Neuronal stem cell (in vitro differentiated cells): ENCODE measurements at regions not wholly inside any gene's neighbourhood (a gene's known extent, or its start where the extent isn't known, plus 50 kb on each side); places are given as distances from the start of the nearest gene placed in this dataset.

Source experiments
- DNase-seq: peaks from one replicate; pipeline ENCODE4 v3.0.0-alpha.2; 2013; ENCODE audit warnings: low spot score
- H2AFZ ChIP-seq: one replicate; pipeline ENCODE4 v1.6.1; 2013; ENCODE audit warnings: mild to moderate bottlenecking, low read length, inconsistent platforms
- H2AK5ac ChIP-seq: 2 replicates; pipeline ENCODE4 v1.6.1; 2013; ENCODE audit warnings: low read depth, mild to moderate bottlenecking, inconsistent platforms, low read length, moderate library complexity, mixed read lengths
- H2BK120ac ChIP-seq: 2 replicates; pipeline ENCODE4 v1.6.1; 2013; ENCODE audit warnings: low read depth, mild to moderate bottlenecking, inconsistent platforms, low read length, moderate library complexity, mixed read lengths
- H2BK12ac ChIP-seq: one replicate; pipeline ENCODE4 v1.6.1; 2013; ENCODE audit warnings: low read length, inconsistent platforms
- H2BK15ac ChIP-seq: 2 replicates; pipeline ENCODE4 v1.6.1; 2013; ENCODE audit warnings: mild to moderate bottlenecking, low read length, inconsistent platforms, mixed read lengths
- H2BK5ac ChIP-seq: one replicate; pipeline ENCODE4 v1.6.1; 2013; ENCODE audit warnings: inconsistent platforms, mild to moderate bottlenecking, low read length, moderate library complexity
- H3K14ac ChIP-seq: one replicate; pipeline ENCODE4 v1.6.1; 2013; ENCODE audit warnings: low read length, inconsistent platforms
- H3K18ac ChIP-seq: 2 replicates; pipeline ENCODE4 v1.6.1; 2013; ENCODE audit warnings: low read length, inconsistent platforms
- H3K23ac ChIP-seq: 2 replicates; pipeline ENCODE4 v1.6.1; 2013; ENCODE audit warnings: low read depth, mild to moderate bottlenecking, mixed read lengths, low read length, inconsistent platforms; ENCODE audit not compliant: poor library complexity
- H3K27ac ChIP-seq: replicated peaks from 3 replicates; pipeline ENCODE4 v1.5.1; 2013; ENCODE audit warnings: low read length, inconsistent platforms
- H3K27me3 ChIP-seq, 3 experiments: 2 replicates each; pipeline ENCODE4 v1.6.1; 2013; ENCODE audit warnings: low read length in 3 of 3, mild to moderate bottlenecking in 2 of 3, inconsistent platforms in 1 of 3, low read depth in 1 of 3, mixed read lengths in 1 of 3, moderate library complexity in 1 of 3; ENCODE audit not compliant: control insufficient read depth in 3 of 3, insufficient read depth in 3 of 3
- H3K36me3 ChIP-seq, 2 donors: replicated peaks in 1 of 2; 2 replicates each; pipeline ENCODE4 v1.6.1; 2013; ENCODE audit warnings: low read length in 2 of 2; ENCODE audit not compliant: control insufficient read depth in 2 of 2, insufficient read depth in 2 of 2
- H3K4ac ChIP-seq: 2 replicates; pipeline ENCODE4 v1.6.1; 2013; ENCODE audit warnings: inconsistent platforms, mild to moderate bottlenecking, low read length, moderate library complexity
- H3K4me1 ChIP-seq, 2 donors: 1 replicate in 1 of 2; 2 replicates in 1 of 2; pipeline ENCODE4 v1.6.1; 2013; ENCODE audit warnings: low read length in 2 of 2, low read depth in 1 of 2; ENCODE audit not compliant: control insufficient read depth in 2 of 2, insufficient read depth in 1 of 2
- H3K4me2 ChIP-seq: one replicate; pipeline ENCODE4 v1.6.1; 2013; ENCODE audit warnings: mild to moderate bottlenecking, low read length, inconsistent platforms; ENCODE audit not compliant: insufficient read depth, poor library complexity, severe bottlenecking
- H3K4me3 ChIP-seq, 2 donors: 2 replicates each; pipeline ENCODE4 v1.5.1; 2013; ENCODE audit warnings: low read length in 2 of 2, mild to moderate bottlenecking in 2 of 2, inconsistent platforms in 1 of 2, moderate library complexity in 1 of 2
- H3K79me1 ChIP-seq: one replicate; pipeline ENCODE4 v1.6.1; 2013; ENCODE audit warnings: low read depth, mild to moderate bottlenecking, inconsistent platforms, low read length, moderate library complexity
- H3K9ac ChIP-seq: one replicate; pipeline ENCODE4 v1.6.1; 2013; ENCODE audit warnings: mild to moderate bottlenecking, low read depth, low read length, inconsistent platforms; ENCODE audit not compliant: poor library complexity
- H3K9me3 ChIP-seq, 2 donors: replicated peaks in 1 of 2; 2 replicates each; pipeline versions ENCODE3 to v1.6.1; 2013; ENCODE audit warnings: low read length in 2 of 2, mild to moderate bottlenecking in 2 of 2, inconsistent platforms in 1 of 2, low read depth in 1 of 2, mixed read lengths in 1 of 2, moderate library complexity in 1 of 2; ENCODE audit not compliant: control insufficient read depth in 2 of 2, insufficient read depth in 1 of 2
- H4K8ac ChIP-seq: one replicate; pipeline ENCODE4 v1.6.1; 2013; ENCODE audit warnings: low read depth, mild to moderate bottlenecking, inconsistent platforms, low read length, moderate library complexity
- H4K91ac ChIP-seq: one replicate; pipeline ENCODE4 v1.6.1; 2013; ENCODE audit warnings: low read length, low read depth, mild to moderate bottlenecking, inconsistent platforms; ENCODE audit not compliant: poor library complexity
- WGBS, 2 donors: extraction: QIAGEN DNeasy Blood & Tissue Kit; methylation state at CpG; one replicate each; pipeline ENCODE4 v1.1.7; 2013; ENCODE audit warnings: missing lambda C conversion rate in 2 of 2, mixed read lengths in 1 of 2; ENCODE audit not compliant: insufficient read length in 2 of 2, insufficient replicate concordance in 1 of 2; ENCODE audit errors: extremely low coverage in 2 of 2; 5-methylcytosine and 5-hydroxymethylcytosine counted together

DNA sequence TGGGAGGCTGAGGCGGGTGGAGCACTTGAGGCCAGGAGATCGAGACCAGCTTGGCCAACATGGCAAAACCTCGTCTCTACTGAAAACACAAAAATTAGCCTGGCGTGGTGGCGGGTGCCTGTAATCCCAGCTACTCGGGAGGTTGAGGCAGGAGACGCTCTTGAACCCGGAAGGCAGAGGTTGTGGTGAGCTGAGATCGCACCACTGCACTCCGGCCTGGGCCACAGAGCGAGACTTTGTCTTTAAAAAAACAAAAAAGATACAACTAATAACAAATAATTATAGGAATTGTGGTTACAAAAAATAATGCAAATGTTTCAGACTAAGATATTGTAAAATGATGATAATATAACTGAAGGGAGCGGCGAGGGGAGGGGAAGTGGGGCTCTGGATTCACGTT lies 90.3 kb upstream of the RTL6 start:
- peaks cover 3 to 11% of the 10 kb centered on the region in 2 donors for H3K9me3 ChIP-seq
- H4K91ac ChIP-seq: no peak overlapping the region
- no peak for DNase-seq
- H3K36me3 ChIP-seq: peaks cover 0 to 2% of the 10 kb centered on the region in 2 donors
- peaks cover 1% of the 10 kb centered on the region for H3K79me1 ChIP-seq
- no CpG with 5 or more reads among the region's 14 CpGs for whole genome bisulfite sequencing, 2 donors
- H2AFZ ChIP-seq: no peak overlapping the region
- H3K4ac ChIP-seq: no peak overlapping the region
- no peak overlapping the region for H2BK15ac ChIP-seq
- H4K8ac ChIP-seq: no peak overlapping the region
- no peak overlapping the region for H3K9ac ChIP-seq
- no peak overlapping the region for H2BK5ac ChIP-seq
- H3K27ac ChIP-seq: no peak overlapping the region
- H3K14ac ChIP-seq: no peak overlapping the region
- peaks cover 18 to 20% of the 10 kb centered on the region in 2 donors for H3K4me1 ChIP-seq
- no peak overlapping the region for H3K4me3 ChIP-seq
- no peak overlapping the region for H2BK12ac ChIP-seq
- no peak overlapping the region for H2BK120ac ChIP-seq
- H2AK5ac ChIP-seq: no peak overlapping the region
- no peak overlapping the region for H3K18ac ChIP-seq
- peaks cover 0 to 13% (median 0%) of the 10 kb centered on the region in 3 experiments for H3K27me3 ChIP-seq
- H3K4me2 ChIP-seq: no peak overlapping the region
- H3K23ac ChIP-seq: no peak overlapping the region

DNA sequence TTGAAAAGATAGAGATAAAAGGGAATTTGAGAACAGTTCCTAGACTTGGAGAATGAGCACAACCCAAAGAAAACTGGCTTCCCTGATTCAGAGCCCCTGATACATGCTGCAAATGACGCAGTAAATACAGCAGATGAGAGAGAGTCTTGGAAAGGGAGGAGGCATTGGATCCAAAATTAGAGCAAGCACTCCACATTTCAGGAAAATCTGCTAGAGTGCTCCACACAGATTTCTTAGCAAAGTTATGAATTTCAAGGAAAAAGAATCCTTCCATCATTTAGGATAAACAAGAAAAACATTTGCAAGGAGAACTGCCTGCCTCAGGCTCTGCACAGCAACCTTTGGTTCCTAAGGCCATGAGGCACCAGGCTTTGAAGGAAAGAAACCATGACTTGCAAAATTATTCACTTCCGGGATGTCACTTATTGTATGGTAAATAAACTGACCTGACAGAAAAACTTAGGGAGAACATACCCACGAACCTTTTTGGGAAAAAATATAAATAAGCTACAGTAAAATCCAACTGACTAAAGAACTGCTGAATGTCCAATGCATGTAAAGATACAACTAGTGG lies 89.8 kb upstream of the RTL6 start:
- Histone ChIP-seq H4K91ac (no peak overlapping the region), H3K9ac (no peak overlapping the region), H3K23ac (no peak overlapping the region), H2BK5ac (no peak overlapping the region), H3K36me3 (peaks cover 0 to 2% of the 10 kb centered on the region in 2 donors), H3K4ac (no peak overlapping the region), H3K14ac (no peak overlapping the region), H2BK12ac (no peak overlapping the region), H2BK15ac (no peak overlapping the region), H2AK5ac (no peak overlapping the region), H4K8ac (no peak overlapping the region), H3K4me1 (peaks cover 16% of the 10 kb centered on the region in 2 donors), H3K4me3 (no peak overlapping the region), H3K79me1 (peaks cover 1% of the 10 kb centered on the region), H3K27me3 (peaks cover 0 to 16% (median 0%) of the 10 kb centered on the region in 3 experiments), H2AFZ (no peak overlapping the region), H3K18ac (no peak overlapping the region), H3K9me3 (peaks cover 3 to 11% of the 10 kb centered on the region in 2 donors), H3K27ac (no peak overlapping the region), H2BK120ac (no peak overlapping the region), H3K4me2 (no peak overlapping the region)
- WGBS, 2 donors: no CpG with 5 or more reads among the region's 3 CpGs
- DNase-seq: no peak

DNA sequence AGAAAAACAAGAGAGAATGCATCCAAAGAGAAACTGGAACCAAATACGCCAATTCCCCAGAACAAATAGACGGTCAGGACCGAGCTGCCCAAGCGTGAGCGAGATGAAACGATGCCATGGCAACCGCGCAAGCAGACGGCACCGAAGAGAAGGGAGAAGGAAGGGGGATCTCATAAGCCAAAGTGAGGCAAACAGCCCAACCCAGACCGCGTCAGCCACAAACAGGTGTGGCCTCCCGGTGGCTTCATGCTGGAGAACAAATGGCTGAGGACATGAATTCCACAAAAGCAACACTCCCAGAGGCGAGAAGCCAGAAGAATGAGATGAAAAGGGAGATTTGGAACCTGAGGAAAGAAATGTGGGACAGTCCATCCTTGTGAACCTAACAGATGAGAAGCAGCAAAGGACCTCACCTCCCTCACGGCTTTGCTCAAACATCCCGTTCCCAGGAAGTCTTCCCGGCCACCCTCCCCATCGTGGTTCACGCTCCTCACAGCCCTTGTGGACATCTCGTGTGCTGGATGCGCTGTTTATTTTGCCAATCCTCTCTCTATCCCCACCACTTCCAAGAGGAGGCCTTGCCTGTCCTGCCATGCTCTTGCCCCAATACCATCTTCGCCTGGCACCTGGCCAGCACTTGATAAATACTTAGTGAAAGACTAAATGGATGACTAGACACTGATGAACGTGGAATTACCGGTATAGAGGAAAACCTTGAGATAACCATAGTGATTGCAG lies 89.1 kb upstream of the RTL6 start:
- peaks cover 0 to 16% (median 0%) of the 10 kb centered on the region in 3 experiments for H3K27me3 ChIP-seq
- H2AK5ac ChIP-seq: no peak overlapping the region
- H2BK12ac ChIP-seq: no peak overlapping the region
- no peak overlapping the region for H3K18ac ChIP-seq
- WGBS, 2 donors: no CpG with 5 or more reads among the region's 24 CpGs
- H3K79me1 ChIP-seq: peaks cover 1% of the 10 kb centered on the region
- no peak overlapping the region for H3K27ac ChIP-seq
- H3K23ac ChIP-seq: no peak overlapping the region
- no peak overlapping the region for H3K14ac ChIP-seq
- H2BK5ac ChIP-seq: no peak overlapping the region
- no peak overlapping the region for H3K4me2 ChIP-seq
- no peak overlapping the region for H3K9ac ChIP-seq
- no peak overlapping the region for H2BK15ac ChIP-seq
- H4K8ac ChIP-seq: no peak overlapping the region
- peaks cover 9 to 11% of the 10 kb centered on the region in 2 donors for H3K4me1 ChIP-seq
- H2AFZ ChIP-seq: peak overlapping the region; percentile 58
- H4K91ac ChIP-seq: no peak overlapping the region
- H3K4ac ChIP-seq: no peak overlapping the region
- H3K9me3 ChIP-seq: peaks cover 3 to 11% of the 10 kb centered on the region in 2 donors
- no peak for DNase-seq
- no peak overlapping the region for H2BK120ac ChIP-seq
- H3K36me3 ChIP-seq: peaks cover 0 to 2% of the 10 kb centered on the region in 2 donors
- H3K4me3 ChIP-seq: no peak overlapping the region

DNA sequence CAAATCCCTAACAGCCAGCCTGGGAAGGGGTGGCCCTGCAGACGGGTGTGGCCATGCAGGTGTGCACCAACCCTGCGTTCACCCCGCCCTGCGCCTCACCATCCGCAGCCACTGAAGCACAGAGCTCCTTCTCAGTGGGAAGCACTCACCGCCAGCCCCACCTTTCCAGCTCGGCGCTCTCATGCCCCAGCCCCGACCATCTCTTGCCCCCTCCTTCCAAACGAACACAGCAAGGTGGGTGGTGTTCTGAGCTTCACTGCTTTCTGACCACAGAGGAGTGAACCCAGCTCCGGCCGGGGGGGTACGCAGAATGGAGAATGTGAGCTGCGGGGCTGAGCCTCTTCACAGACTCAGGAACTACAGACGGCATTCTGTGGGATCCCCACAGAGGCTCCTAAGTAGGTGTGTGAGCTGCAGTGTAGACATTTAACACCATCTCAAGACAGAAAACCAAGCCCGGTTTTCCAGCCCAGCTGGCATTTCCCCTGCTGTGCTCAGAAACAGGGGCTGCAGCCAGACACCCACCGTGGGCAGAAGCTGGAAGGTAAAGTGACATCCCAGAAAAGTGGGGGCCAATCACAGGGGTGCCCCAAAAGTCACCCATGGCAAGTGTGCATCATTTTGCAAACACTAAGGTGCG lies 88.4 kb upstream of the RTL6 start:
- Histone ChIP-seq H3K4me3 (no peak overlapping the region), H2BK12ac (peak overlapping the region; percentile 67), H2AFZ (peak overlapping the region; percentile 58), H3K9ac (peak overlapping the region; percentile 68), H2AK5ac (peak overlapping the region; percentile 85), H2BK120ac (no peak overlapping the region), H3K4me2 (no peak overlapping the region), H3K14ac (peak overlapping the region; percentile 10), H3K27ac (no peak overlapping the region), H3K27me3 (peaks cover 0 to 21% (median 0%) of the 10 kb centered on the region in 3 experiments), H3K79me1 (peaks cover 1% of the 10 kb centered on the region), H2BK15ac (peak overlapping the region; percentile 22), H3K23ac (peak overlapping the region; percentile 35), H3K4me1 (peaks cover 8 to 11% of the 10 kb centered on the region in 2 donors), H3K9me3 (peaks cover 3 to 11% of the 10 kb centered on the region in 2 donors), H3K4ac (peak overlapping the region; percentile 30), H4K8ac (no peak overlapping the region), H4K91ac (peak overlapping the region; percentile 58), H2BK5ac (no peak overlapping the region), H3K36me3 (peaks cover 0 to 2% of the 10 kb centered on the region in 2 donors), H3K18ac (peak overlapping the region; percentile 90)
- no peak for DNase-seq
- WGBS, 2 donors: no CpG with 5 or more reads among the region's 18 CpGs
